ENCODE measurements at regions not wholly inside any gene's neighbourhood (a gene's known extent, or its start where the extent isn't known, plus 50 kb on each side); places are given as distances from the start of the nearest gene placed in this dataset.

- BruUV-seq (replicated peaks): no TSS peak
- H2AFZ ChIP-seq (ENCODE audit: control insufficient read depth, low read depth, low read length): no peak overlapping the region
- ChIA-PET CTCF (interaction anchor here (0.8 kb wide), 1 partner anchor 556 kb away, joined by 3 read pairs; no protein-coding TSS in a partner anchor), RAD21 (ENCODE audit: unreplicated experiment) (no interaction called here), POLR2A (no interaction called here), SMC1A (ENCODE audit: uncharacterized antibody, unreplicated experiment) (interaction anchor here (1.3 kb wide), 1 partner anchor 9 kb away, joined by 3 read pairs; no protein-coding TSS in a partner anchor)
- intact Hi-C loops (cut with micrococcal nuclease; ENCODE audit: unreplicated experiment): no loop called here
- FAIRE-seq: no peak
- H3K4me1 ChIP-seq (ENCODE audit: control insufficient read depth, insufficient read depth, low read length): no peaks in the 10 kb centered on the region
- DNase-seq (ENCODE audit: low read depth, low spot score): no peak
- TF ChIP-seq REST (IDR thresholded peaks at IDR 0.05; ENCODE audit: low read depth, low read length) (no peak), SMARCA5 (IDR thresholded peaks at IDR 0.05) (no peak), RELB (IDR thresholded peaks at IDR 0.05; ENCODE audit: low read depth) (no peak), SREBF1 (IDR thresholded peaks at IDR 0.05; ENCODE audit: low read length) (no peak), YY1 (IDR thresholded peaks at IDR 0.05; ENCODE audit: low read depth, low read length) (no peak), GATAD2B (conservative IDR thresholded peaks at IDR 0.05; ENCODE audit: low read depth) (no peak), RAD51 (IDR thresholded peaks at IDR 0.05) (no peak), ZNF274 (IDR thresholded peaks at IDR 0.05; ENCODE audit: insufficient read depth, insufficient read length) (no peak), ZBED1 (IDR thresholded peaks at IDR 0.05; ENCODE audit: borderline replicate concordance) (no peak), ZBTB33 (IDR thresholded peaks at IDR 0.05) (no peak), CREB1 (IDR thresholded peaks at IDR 0.05; ENCODE audit: low read depth) (no peak), E4F1 (IDR thresholded peaks at IDR 0.05; ENCODE audit: borderline replicate concordance, partially characterized antibody) (no peak)
- no peak for ATAC-seq
- no peak overlapping the region for H3K4me3 ChIP-seq
- H3K27me3 ChIP-seq (replicated peaks in 1 of 2; ENCODE audit: control insufficient read depth in 2 of 2, insufficient read depth in 2 of 2, low read length in 1 of 2): 0 out of 4 replicates have a peak, but pooled peaks cover 0 to 2% of the 10 kb centered on the region in 2 experiments
- no peak overlapping the region for H3K4me2 ChIP-seq (ENCODE audit: control insufficient read depth, insufficient read depth)
- no peaks in the 10 kb centered on the region for H4K20me1 ChIP-seq (ENCODE audit: control insufficient read depth, insufficient read depth)
- H3K9me3 ChIP-seq (replicated peaks; ENCODE audit: control insufficient read depth, insufficient read depth, low read length): no peaks in the 10 kb centered on the region
- no peaks in the 10 kb centered on the region for H3K36me3 ChIP-seq (ENCODE audit: control insufficient read depth in 2 of 2, insufficient read depth in 2 of 2, low read length in 1 of 2)
- H3K27ac ChIP-seq (ENCODE audit: control insufficient read depth, insufficient read depth): no peak overlapping the region
- no peak overlapping the region for H3K9ac ChIP-seq (ENCODE audit: control insufficient read depth, insufficient read depth, low read length)
- no peaks in the 10 kb centered on the region for H3K79me2 ChIP-seq (ENCODE audit: control insufficient read depth, insufficient read depth, low read length)
- in situ Hi-C loops (cut with MboI): no loop called here
These were observed 242.3 kb downstream of the UBE3D start for GRCh38 chr6:82823361-82823760.
